ENCODE measurements at regions not wholly inside any gene's neighbourhood (a gene's known extent, or its start where the extent isn't known, plus 50 kb on each side); places are given as distances from the start of the nearest gene placed in this dataset.

GRCh38 chr4:31366041-31366440 is 645.9 kb downstream of the PCDH7 start:
- DNase-seq (ENCODE audit: extremely low read depth in 1 of 11, low read depth in 9 of 11, low spot score in 4 of 11): no peak

DNA sequence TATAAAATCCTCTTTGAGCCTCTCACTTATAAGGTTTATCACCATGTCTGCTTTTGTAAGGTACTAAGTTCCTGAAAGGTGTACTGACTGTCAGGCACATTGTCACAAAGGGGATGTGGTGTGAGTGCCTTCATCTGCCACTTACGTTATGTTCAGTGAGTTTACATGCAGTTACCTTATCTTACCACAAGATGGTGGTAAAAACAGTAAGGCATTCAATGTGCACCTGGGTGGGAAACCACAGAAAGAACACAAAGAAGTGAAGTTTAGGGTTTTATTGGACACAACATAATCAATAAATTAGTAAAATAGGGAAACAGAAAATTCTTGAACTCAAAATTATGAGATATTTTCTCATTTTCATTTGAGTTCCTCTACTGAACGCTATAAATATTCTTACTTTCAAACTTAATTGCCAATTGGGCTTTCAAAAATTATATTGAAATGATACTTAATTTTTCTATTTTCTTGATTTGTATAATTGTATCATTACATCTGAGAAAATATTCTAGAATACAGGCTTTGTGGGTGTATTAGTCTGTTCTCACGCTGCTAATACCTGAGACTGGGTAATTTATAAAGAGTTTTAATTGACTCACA is 650.8 kb downstream of the PCDH7 start:
- DNase-seq (ENCODE audit: extremely low read depth in 1 of 11, low read depth in 9 of 11, low spot score in 4 of 11): peak in 5 of 11 donors; percentile 21 to 36 (median 25)

- DNase-seq (ENCODE audit: extremely low read depth in 1 of 11, low read depth in 9 of 11, low spot score in 4 of 11): no peak
Measured at GRCh38 chr4:31374256-31374960, 654.2 kb downstream of the PCDH7 start.

DNA sequence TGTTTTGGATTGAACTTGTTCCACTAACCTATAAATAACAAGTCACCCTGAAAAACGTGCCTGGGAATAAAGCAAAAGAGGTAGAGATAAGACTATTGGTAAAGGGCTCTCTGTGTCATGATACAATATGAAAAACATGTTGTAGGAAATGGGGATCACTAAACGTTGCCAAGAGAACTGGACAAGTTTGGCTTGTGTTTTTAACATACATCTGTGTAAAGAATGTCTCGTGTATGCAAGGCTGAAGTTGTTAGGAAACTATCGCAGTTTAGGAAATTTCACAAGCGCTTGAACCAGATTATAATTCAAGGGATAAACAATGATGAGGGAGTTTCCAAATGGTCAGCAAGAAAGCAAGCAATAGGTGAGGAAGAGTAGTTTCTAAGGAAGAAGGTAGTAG is 655.8 kb downstream of the PCDH7 start:
- DNase-seq (ENCODE audit: extremely low read depth in 1 of 11, low read depth in 9 of 11, low spot score in 4 of 11): no peak

- DNase-seq (ENCODE audit: extremely low read depth in 1 of 11, low read depth in 9 of 11, low spot score in 4 of 11): no peak
Measured at GRCh38 chr4:31379364-31379763, 659.2 kb downstream of the PCDH7 start.

- DNase-seq (ENCODE audit: extremely low read depth in 1 of 11, low read depth in 9 of 11, low spot score in 4 of 11): no peak
Measured at GRCh38 chr4:31383767-31384166, 663.6 kb downstream of the PCDH7 start.

GRCh38 chr4:31390849-31391248 is 670.7 kb downstream of the PCDH7 start:
- DNase-seq (ENCODE audit: extremely low read depth in 1 of 11, low read depth in 9 of 11, low spot score in 4 of 11): no peak

DNA sequence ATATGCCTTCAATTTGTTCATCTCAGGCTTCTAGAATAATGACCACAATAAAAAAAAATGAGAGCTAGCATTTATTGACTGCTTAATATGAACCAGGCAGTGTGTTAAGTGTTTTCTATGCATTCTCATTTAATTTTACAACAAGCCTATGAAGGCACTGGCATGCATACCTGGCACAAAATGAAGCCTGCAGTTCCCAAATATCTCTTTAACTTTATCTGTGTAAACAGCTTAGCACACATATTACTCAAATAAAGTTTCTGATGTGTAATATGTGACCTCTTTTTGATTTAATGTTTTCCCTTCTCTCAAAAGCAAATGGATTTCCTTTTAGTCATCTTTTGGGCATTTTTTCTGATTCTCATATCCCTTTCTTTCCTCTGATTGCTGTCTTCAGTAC is 671.8 kb downstream of the PCDH7 start:
- no peak for DNase-seq (ENCODE audit: extremely low read depth in 1 of 11, low read depth in 9 of 11, low spot score in 4 of 11)

GRCh38 chr4:31392923-31393322 is 672.8 kb downstream of the PCDH7 start:
- DNase-seq (ENCODE audit: extremely low read depth in 1 of 11, low read depth in 9 of 11, low spot score in 4 of 11): no peak

- no peak for DNase-seq (ENCODE audit: extremely low read depth in 1 of 11, low read depth in 9 of 11, low spot score in 4 of 11)
Measured at GRCh38 chr4:31408121-31408520, 688.0 kb downstream of the PCDH7 start.

DNA sequence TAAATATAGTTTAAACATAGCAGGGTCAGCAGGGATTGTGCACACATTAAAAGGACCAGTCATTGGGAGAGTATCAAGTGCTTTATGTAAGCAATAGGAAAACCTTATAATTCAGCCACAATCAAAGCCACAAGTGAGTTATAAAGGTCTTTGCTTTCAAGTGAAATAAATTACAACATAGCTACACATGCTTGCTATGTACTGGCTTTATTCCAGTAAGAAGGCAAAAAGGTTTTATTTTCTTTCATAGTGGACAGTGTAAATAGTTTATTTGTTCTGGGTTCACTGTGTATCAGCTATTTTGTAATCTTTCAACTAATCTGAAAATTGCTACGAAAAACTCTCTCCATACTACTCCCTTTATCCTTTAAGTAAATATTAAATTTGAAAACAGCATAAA is 691.4 kb downstream of the PCDH7 start:
- DNase-seq (ENCODE audit: extremely low read depth in 1 of 11, low read depth in 9 of 11, low spot score in 4 of 11): peak in 1 of 11 donors; percentile 2

DNA sequence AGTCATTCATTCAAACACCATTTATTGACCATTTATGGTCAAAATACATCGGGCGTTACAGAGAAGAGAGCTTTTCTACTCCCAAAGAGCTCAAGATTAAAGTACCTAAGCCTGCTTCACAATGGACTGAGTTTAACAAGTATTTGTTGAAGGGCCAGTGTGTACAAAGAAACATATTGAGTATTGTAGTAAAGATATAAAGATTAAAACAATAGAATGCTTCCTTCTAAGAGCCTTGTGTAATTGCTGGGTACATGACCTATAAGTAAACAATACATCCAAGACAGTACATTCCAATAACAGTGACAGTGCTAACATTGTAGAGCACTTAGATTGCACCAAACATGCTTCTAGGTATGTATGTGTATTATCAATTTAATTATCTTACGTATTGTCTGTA is 695.5 kb downstream of the PCDH7 start:
- DNase-seq (ENCODE audit: extremely low read depth in 1 of 11, low read depth in 9 of 11, low spot score in 4 of 11): no peak

- DNase-seq (ENCODE audit: extremely low read depth in 1 of 11, low read depth in 9 of 11, low spot score in 4 of 11): peak in 1 of 11 donors; percentile 0
Measured at GRCh38 chr4:31416498-31416897, 696.3 kb downstream of the PCDH7 start.

GRCh38 chr4:31417040-31417439 is 696.9 kb downstream of the PCDH7 start:
- peak in 1 of 11 donors; percentile 7 for DNase-seq (ENCODE audit: extremely low read depth in 1 of 11, low read depth in 9 of 11, low spot score in 4 of 11)

DNA sequence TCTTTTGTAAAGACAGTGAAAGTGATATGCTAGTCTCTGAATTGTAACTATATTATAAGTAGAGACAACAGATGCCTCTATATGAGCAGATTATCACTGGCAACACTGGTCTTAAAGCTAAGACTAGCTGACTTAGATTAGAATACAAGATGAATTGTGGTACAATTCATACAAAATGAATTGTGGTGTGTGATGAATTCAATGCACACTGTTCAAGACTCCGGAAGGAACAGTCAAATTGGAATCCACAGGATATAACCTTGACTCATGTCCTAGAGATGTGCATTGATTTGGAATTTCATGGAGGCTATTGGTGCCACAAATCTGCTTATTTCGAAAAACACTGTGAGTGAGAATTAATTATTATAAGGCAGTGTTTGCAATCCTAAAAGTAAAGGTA is 701.8 kb downstream of the PCDH7 start:
- no peak for DNase-seq (ENCODE audit: extremely low read depth in 1 of 11, low read depth in 9 of 11, low spot score in 4 of 11)

- DNase-seq (ENCODE audit: extremely low read depth in 1 of 11, low read depth in 9 of 11, low spot score in 4 of 11): no peak
Measured at GRCh38 chr4:31427691-31428090, 707.5 kb downstream of the PCDH7 start.

DNA sequence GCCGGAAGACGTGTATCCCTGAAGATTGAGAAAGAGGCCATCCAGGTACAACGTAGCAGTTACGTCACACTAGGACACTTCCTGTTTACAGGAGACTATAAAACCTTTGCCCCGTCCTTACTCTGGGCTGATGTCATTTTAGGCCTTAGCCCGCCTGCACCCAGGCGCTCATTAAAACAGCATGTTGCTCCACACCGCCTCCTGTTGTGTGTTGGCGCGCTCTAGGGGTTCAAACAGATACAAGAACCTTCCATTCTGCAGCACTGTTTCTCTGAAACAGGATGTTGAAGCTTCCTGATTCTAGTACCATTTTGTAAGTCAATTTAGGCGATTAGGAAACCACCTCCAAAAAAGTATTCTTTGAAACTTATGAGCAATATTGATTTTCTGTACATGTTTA is 722.1 kb downstream of the PCDH7 start:
- no peak for DNase-seq (ENCODE audit: extremely low read depth in 1 of 11, low read depth in 9 of 11, low spot score in 4 of 11)

- DNase-seq (ENCODE audit: extremely low read depth in 1 of 11, low read depth in 9 of 11, low spot score in 4 of 11): no peak
Measured at GRCh38 chr4:31445526-31445925, 725.4 kb downstream of the PCDH7 start.

DNA sequence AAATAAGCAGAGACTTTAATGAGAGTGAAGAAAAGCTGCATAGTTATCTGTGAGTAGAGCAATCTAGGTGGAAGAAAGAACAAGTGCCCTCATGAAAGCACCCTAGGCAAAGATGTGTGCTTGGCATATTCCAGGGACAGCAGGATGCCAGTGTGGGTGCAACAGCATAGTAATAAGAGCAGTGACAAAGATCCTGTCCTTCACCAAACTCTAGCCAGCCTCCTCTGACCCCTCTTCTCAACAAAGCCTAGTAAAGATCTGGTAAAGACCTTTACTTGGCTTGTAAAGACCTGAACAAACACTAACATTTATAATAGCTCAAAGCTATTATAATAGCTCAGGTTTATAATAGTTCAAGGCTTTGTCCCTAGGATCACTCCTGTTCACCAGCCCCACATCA is 735.4 kb downstream of the PCDH7 start:
- DNase-seq (ENCODE audit: extremely low read depth in 1 of 11, low read depth in 9 of 11, low spot score in 4 of 11): no peak

DNA sequence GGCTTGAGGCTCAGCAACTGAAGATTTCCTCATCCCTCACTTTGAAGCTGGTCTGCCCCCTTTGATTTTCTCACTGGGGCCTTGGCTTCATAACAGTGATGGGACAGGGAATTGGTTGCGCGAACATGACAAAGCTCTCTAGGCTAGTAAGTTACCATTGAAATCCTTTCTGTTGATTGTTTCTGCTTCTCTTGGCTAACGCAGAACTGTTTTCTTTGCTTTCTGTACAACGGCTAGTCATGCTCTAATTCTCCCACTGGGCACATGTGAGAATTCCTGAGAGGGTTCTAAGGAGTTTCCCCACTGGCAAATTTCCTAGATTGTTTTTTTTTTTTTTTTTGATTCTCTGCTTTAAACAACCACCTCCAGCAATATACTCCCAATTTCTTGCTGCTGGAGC is 738.6 kb downstream of the PCDH7 start:
- no peak for DNase-seq (ENCODE audit: extremely low read depth in 1 of 11, low read depth in 9 of 11, low spot score in 4 of 11)

DNA sequence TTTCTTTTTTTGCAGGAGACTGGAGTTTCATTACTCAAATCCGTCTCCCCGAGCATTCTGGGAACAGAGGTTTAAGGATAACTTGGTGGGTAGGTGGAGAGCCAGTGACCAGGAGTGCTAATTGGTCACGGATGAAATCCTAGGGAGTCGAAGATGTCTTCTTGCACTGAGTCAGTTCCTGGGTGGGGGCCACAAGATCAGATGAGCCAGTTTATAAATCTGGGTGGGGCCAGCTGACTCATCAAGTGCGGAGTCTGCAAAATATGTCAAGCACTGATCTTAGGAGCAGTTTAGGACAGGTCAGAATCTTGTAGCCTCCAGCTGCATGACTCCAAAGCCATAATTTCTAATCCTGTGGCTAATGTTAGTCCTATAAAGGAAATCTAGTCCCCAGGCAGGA is 741.3 kb downstream of the PCDH7 start:
- DNase-seq (ENCODE audit: extremely low read depth in 1 of 11, low read depth in 9 of 11, low spot score in 4 of 11): no peak
